Sigmoid colon (tissue), 6 donors: ENCODE measurements at regions not wholly inside any gene's neighbourhood (a gene's known extent, or its start where the extent isn't known, plus 50 kb on each side); places are given as distances from the start of the nearest gene placed in this dataset.

ENCODE experiments used
- DNase-seq: peaks from one replicate; pipeline ENCODE4 v3.0.0-alpha.2; 2019
- H3K27ac ChIP-seq, 4 donors: fragments of 200-600 bp; sonication (generic); one replicate each; pipeline ENCODE4 v1.5.1; 2016 to 2019; ENCODE audit warnings: mild to moderate bottlenecking in 1 of 4
- H3K27me3 ChIP-seq, 3 donors: fragments of 200-600 bp; sonication (generic); one replicate each; pipeline ENCODE4 v1.5.1; 2019; ENCODE audit warnings: mild to moderate bottlenecking in 1 of 3
- H3K36me3 ChIP-seq, 4 donors: fragments of 200-600 bp; sonication (generic); one replicate each; pipeline ENCODE4 v1.5.1; 2016 to 2019
- H3K4me1 ChIP-seq, 4 donors: fragments of 200-600 bp; sonication (generic); one replicate each; pipeline ENCODE4 v1.5.1; 2017 to 2019
- H3K4me3 ChIP-seq, 4 donors: fragments of 200-600 bp; sonication (generic); one replicate each; pipeline ENCODE4 v1.5.1; 2017 to 2019; ENCODE audit warnings: mild to moderate bottlenecking in 2 of 4, moderate library complexity in 1 of 4
- H3K9me3 ChIP-seq, 4 donors: fragments of 200-600 bp in 3 of 4; sonication (generic) in 3 of 4; one replicate each; pipeline versions ENCODE4 v1.5.1 to v1.6.1; 2013 to 2019
- CTCF ChIP-seq, 4 experiments: fragments of 450-650 bp in 3 of 4; fragments of 200-600 bp in 1 of 4; IDR thresholded peaks; one replicate each; pipeline ENCODE4 v1.5.1; 2016 to 2019; ENCODE audit warnings: antibody characterized with exemption in 4 of 4, mild to moderate bottlenecking in 3 of 4, moderate library complexity in 2 of 4
- EP300 ChIP-seq, 4 donors: sonication (generic); formaldehyde crosslinking; IDR thresholded peaks; one replicate each; pipeline ENCODE4 v1.6.1; 2017; ENCODE audit warnings: antibody characterized with exemption in 4 of 4
- POLR2A ChIP-seq, 2 donors: fragments of 450-650 bp; IDR thresholded peaks; one replicate each; pipeline ENCODE4 v1.6.1; 2016; ENCODE audit warnings: antibody characterized with exemption in 2 of 2, mild to moderate bottlenecking in 2 of 2, moderate library complexity in 2 of 2
- POLR2AphosphoS5 ChIP-seq, 4 donors: sonication (generic); formaldehyde crosslinking; IDR thresholded peaks; one replicate each; pipeline ENCODE4 v1.6.1; 2017; ENCODE audit warnings: antibody characterized with exemption in 4 of 4
- WGBS, 2 donors: extraction: QIAGEN DNeasy Blood & Tissue Kit; methylation state at CpG; one replicate each; pipeline ENCODE4 v1.1.7; 2013; 5-methylcytosine and 5-hydroxymethylcytosine counted together
- intact Hi-C: fragments of 100-400 bp; cut with DNase I; formaldehyde crosslinking; loops from one replicate; pipeline ENCODE4 v1.15.1; 2023
- donor health status: healthy with polysubstance abuse.
- donor health status: healthy.

GRCh38 chr15:25624504-25625177 is 185.8 kb upstream of the UBE3A start:
- Histone ChIP-seq H3K4me1 (no peaks in the 10 kb centered on the region), H3K36me3 (no peaks in the 10 kb centered on the region), H3K9me3 (no peaks in the 10 kb centered on the region), H3K4me3 (no peak overlapping the region), H3K27me3 (no peaks in the 10 kb centered on the region), H3K27ac (no peak overlapping the region)
- 70 to 77% methylated on average over 11 of the region's 11 CpGs for WGBS, 2 donors
- no peak for DNase-seq
- intact Hi-C loops = no loop called here
- TF ChIP-seq EP300 (IDR thresholded peaks at IDR 0.05) (no peak), CTCF (IDR thresholded peaks at IDR 0.05) (no peak), POLR2AphosphoS5 (IDR thresholded peaks at IDR 0.05) (no peak), POLR2A (IDR thresholded peaks at IDR 0.05) (no peak)

GRCh38 chr15:25623708-25624107 is 184.9 kb upstream of the UBE3A start:
- intact Hi-C loops = no loop called here
- TF ChIP-seq CTCF (IDR thresholded peaks at IDR 0.05) = no peak
- TF ChIP-seq POLR2AphosphoS5 (IDR thresholded peaks at IDR 0.05) = no peak
- TF ChIP-seq EP300 (IDR thresholded peaks at IDR 0.05) = no peak
- TF ChIP-seq POLR2A (IDR thresholded peaks at IDR 0.05) = no peak
- 58 to 82% methylated on average over 5 of the region's 5 CpGs for WGBS, 2 donors

GRCh38 chr15:25620466-25620865 is 181.6 kb upstream of the UBE3A start:
- no peaks in the 10 kb centered on the region for H3K36me3 ChIP-seq
- H3K9me3 ChIP-seq = peaks cover 0 to 6% (median 0%) of the 10 kb centered on the region in 4 donors
- 77 to 85% methylated on average over 4 of the region's 4 CpGs for WGBS, 2 donors
- no peak overlapping the region for H3K27ac ChIP-seq
- TF ChIP-seq EP300 (IDR thresholded peaks at IDR 0.05) = no peak
- TF ChIP-seq POLR2AphosphoS5 (IDR thresholded peaks at IDR 0.05) = no peak
- TF ChIP-seq POLR2A (IDR thresholded peaks at IDR 0.05) = no peak
- TF ChIP-seq CTCF (IDR thresholded peaks at IDR 0.05) = no peak
- no peaks in the 10 kb centered on the region for H3K27me3 ChIP-seq
- no peaks in the 10 kb centered on the region for H3K4me1 ChIP-seq
- DNase-seq = no peak
- intact Hi-C loops = no loop called here
- no peak overlapping the region for H3K4me3 ChIP-seq

More at GRCh38 chr15:25623708-25624107, 184.9 kb upstream of the UBE3A start:
- H3K9me3 ChIP-seq = peaks cover 0 to 3% (median 0%) of the 10 kb centered on the region in 4 donors
- H3K27ac ChIP-seq = no peak overlapping the region
- H3K27me3 ChIP-seq = no peaks in the 10 kb centered on the region
- H3K4me1 ChIP-seq = no peaks in the 10 kb centered on the region
- DNase-seq = no peak
- H3K4me3 ChIP-seq = no peak overlapping the region
- no peaks in the 10 kb centered on the region for H3K36me3 ChIP-seq

GRCh38 chr15:25619761-25620160 is 180.9 kb upstream of the UBE3A start:
- Histone ChIP-seq H3K36me3 (no peaks in the 10 kb centered on the region), H3K9me3 (peaks cover 0 to 6% (median 0%) of the 10 kb centered on the region in 4 donors), H3K4me3 (no peak overlapping the region), H3K27ac (no peak overlapping the region), H3K4me1 (no peaks in the 10 kb centered on the region), H3K27me3 (no peaks in the 10 kb centered on the region)
- 81 to 83% methylated on average over 9 of the region's 9 CpGs for WGBS, 2 donors
- no peak for DNase-seq
- intact Hi-C loops = no loop called here
- TF ChIP-seq CTCF (IDR thresholded peaks at IDR 0.05) = no peak
- no peak for TF ChIP-seq POLR2A (IDR thresholded peaks at IDR 0.05)
- TF ChIP-seq EP300 (IDR thresholded peaks at IDR 0.05) = no peak
- TF ChIP-seq POLR2AphosphoS5 (IDR thresholded peaks at IDR 0.05) = no peak

GRCh38 chr15:25619076-25619475 is 180.3 kb upstream of the UBE3A start:
- no peak overlapping the region for H3K27ac ChIP-seq
- no peak for DNase-seq
- no peak overlapping the region for H3K4me3 ChIP-seq
- no peak for TF ChIP-seq CTCF (IDR thresholded peaks at IDR 0.05)
- no peak for TF ChIP-seq POLR2AphosphoS5 (IDR thresholded peaks at IDR 0.05)
- no peak for TF ChIP-seq POLR2A (IDR thresholded peaks at IDR 0.05)
- no peak for TF ChIP-seq EP300 (IDR thresholded peaks at IDR 0.05)
- no peaks in the 10 kb centered on the region for H3K36me3 ChIP-seq
- WGBS, 2 donors = 88% methylated on average over 9 of the region's 9 CpGs
- peaks cover 0 to 6% (median 0%) of the 10 kb centered on the region in 4 donors for H3K9me3 ChIP-seq
- no peaks in the 10 kb centered on the region for H3K27me3 ChIP-seq
- intact Hi-C loops = no loop called here
- H3K4me1 ChIP-seq = no peaks in the 10 kb centered on the region
